Thoracic aorta (tissue), 2 donors: ENCODE measurements at regions not wholly inside any gene's neighbourhood (a gene's known extent, or its start where the extent isn't known, plus 50 kb on each side); places are given as distances from the start of the nearest gene placed in this dataset.

Source experiments
- ATAC-seq: fragments of 150-250 bp; one replicate; pipeline ENCODE4 v1.8.0; 2017; ENCODE audit warnings: low read depth; ENCODE audit not compliant: insufficient number of reproducible peaks, low FRiP score
- DNase-seq: peaks from one replicate; pipeline ENCODE4 v3.0.0-alpha.2; 2020; ENCODE audit warnings: low spot score
- H3K27ac ChIP-seq, 2 donors: fragments of 200-600 bp; sonication (generic); 1 replicate in 1 of 2; 2 replicates in 1 of 2; pipeline ENCODE4 v1.5.1; 2016; ENCODE audit warnings: mild to moderate bottlenecking in 2 of 2, moderate library complexity in 2 of 2
- H3K27me3 ChIP-seq: fragments of 200-600 bp; sonication (generic); replicated peaks from 2 replicates; pipeline ENCODE4 v1.6.0; 2016; ENCODE audit warnings: mild to moderate bottlenecking; ENCODE audit not compliant: insufficient read depth
- H3K36me3 ChIP-seq: fragments of 200-600 bp; sonication (generic); one replicate; pipeline ENCODE4 v1.5.1; 2016
- H3K4me1 ChIP-seq, 2 donors: fragments of 200-600 bp; sonication (generic); 1 replicate in 1 of 2; 2 replicates in 1 of 2; pipeline versions ENCODE4 v1.5.1 to v1.6.0; 2016; ENCODE audit warnings: low read depth in 2 of 2, mild to moderate bottlenecking in 1 of 2; ENCODE audit not compliant: control insufficient read depth in 1 of 2
- H3K4me3 ChIP-seq: fragments of 200-600 bp; sonication (generic); 2 replicates; pipeline ENCODE4 v1.5.1; 2016; ENCODE audit warnings: mild to moderate bottlenecking
- H3K9me3 ChIP-seq: fragments of 200-600 bp; sonication (generic); 2 replicates; pipeline ENCODE4 v1.5.1; 2016
- TF ChIP-seq, protein P1 (sequence below): fragments of 200-600 bp; sonication (generic); IDR thresholded peaks from one replicate; pipeline ENCODE4 v1.5.1; 2019; ENCODE audit warnings: antibody characterized with exemption

DNA sequence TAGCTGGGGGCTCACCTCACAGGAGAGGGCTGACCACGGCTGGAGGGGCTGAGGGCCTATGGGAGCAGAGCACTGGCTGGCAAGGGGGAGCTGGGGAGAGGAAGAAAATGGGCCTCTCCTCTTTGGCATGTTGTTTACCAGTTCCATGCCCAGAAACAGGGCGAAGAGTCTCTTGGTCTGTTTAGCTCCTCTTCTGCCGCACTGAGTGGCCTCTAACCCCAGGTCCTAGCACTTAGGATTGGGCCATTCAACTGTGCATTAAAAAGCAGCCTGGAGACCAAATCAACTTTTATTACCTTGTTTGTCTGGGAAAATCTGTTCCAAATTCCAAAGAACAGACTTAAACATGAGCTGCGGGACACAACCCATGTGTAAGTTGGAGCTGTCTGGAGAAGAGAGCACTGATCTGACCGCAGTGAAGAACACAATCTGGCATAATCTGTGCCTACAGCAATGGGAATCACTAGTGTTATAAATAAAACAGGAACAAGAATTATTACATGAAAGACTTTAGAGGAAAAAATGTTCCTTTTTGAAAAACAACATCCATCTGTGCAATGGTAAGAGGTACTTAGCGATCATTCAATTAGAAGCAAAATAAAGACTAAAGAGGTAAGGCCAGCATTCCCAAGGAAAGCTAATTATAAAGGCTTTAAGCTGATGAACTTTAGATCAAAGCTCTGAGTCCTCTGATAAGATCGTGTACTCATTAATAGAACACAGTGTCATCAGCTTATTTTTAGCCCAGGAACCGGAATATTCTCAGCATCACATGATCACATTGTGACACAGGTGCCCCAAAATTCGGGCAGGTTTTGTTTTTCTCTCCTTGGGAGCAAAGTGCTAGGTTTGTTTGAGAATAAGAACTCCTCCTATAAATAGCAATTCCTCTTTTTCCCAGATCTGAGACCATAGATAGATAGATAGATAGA is 243.2 kb downstream of the COL4A1 start:
- Histone ChIP-seq H3K9me3 (no peaks in the 10 kb centered on the region), H3K27me3 (no peaks in the 10 kb centered on the region), H3K4me3 (no peak overlapping the region), H3K4me1 (no peaks in the 10 kb centered on the region), H3K36me3 (no peaks in the 10 kb centered on the region), H3K27ac (no peak overlapping the region)
- DNase-seq (no peak), ATAC-seq (no peak)
- TF ChIP-seq, protein P1, sequence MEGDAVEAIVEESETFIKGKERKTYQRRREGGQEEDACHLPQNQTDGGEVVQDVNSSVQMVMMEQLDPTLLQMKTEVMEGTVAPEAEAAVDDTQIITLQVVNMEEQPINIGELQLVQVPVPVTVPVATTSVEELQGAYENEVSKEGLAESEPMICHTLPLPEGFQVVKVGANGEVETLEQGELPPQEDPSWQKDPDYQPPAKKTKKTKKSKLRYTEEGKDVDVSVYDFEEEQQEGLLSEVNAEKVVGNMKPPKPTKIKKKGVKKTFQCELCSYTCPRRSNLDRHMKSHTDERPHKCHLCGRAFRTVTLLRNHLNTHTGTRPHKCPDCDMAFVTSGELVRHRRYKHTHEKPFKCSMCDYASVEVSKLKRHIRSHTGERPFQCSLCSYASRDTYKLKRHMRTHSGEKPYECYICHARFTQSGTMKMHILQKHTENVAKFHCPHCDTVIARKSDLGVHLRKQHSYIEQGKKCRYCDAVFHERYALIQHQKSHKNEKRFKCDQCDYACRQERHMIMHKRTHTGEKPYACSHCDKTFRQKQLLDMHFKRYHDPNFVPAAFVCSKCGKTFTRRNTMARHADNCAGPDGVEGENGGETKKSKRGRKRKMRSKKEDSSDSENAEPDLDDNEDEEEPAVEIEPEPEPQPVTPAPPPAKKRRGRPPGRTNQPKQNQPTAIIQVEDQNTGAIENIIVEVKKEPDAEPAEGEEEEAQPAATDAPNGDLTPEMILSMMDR = no peak

GRCh38 chr13:110062777-110063442 is 244.0 kb downstream of the COL4A1 start:
- H3K27ac ChIP-seq = no peak overlapping the region
- H3K36me3 ChIP-seq = no peaks in the 10 kb centered on the region
- peaks cover 4 to 5% of the 10 kb centered on the region in 2 donors for H3K4me1 ChIP-seq
- H3K27me3 ChIP-seq = no peaks in the 10 kb centered on the region
- DNase-seq (no peak), ATAC-seq (no peak)
- H3K4me3 ChIP-seq = no peak overlapping the region
- no peaks in the 10 kb centered on the region for H3K9me3 ChIP-seq
- TF ChIP-seq, protein P1 = no peak

DNA sequence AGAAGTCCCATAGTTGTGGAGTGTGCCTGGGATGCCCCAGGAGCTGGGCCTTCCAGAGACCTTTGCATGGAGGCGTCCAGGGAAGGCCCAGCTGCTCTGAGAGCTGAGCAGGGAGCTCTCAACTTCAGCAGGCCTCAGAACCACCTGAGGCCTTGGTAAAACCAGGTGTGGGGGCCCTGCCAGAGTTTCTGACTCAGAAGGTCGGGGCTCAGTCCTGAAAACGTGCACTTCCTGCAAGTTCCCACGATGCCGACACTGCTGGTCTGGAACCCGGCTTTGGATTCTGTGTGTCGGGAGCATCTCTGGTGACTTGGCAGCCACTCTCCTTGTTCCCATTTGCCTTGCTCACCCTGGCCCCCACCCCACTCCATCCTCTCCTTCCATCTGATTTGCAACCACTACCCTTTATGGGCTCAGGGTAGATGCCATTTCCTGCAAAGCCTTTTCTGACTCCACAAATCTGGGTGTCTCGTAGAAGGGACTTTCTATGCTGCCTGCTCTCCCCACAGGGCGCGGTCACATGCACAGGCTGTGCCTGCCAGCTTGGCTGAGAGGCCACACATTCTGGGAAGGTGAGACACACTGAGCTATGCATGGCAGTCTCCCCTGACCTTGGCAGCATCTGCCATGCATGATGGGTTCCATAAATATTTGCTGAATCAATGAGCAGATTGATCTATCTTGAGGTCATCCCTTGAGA is 244.7 kb downstream of the COL4A1 start:
- no peak for ATAC-seq
- Histone ChIP-seq H3K4me3 (no peak overlapping the region), H3K27me3 (no peaks in the 10 kb centered on the region), H3K9me3 (no peaks in the 10 kb centered on the region), H3K27ac (no peak overlapping the region), H3K36me3 (no peaks in the 10 kb centered on the region), H3K4me1 (peaks cover 5 to 11% of the 10 kb centered on the region in 2 donors)
- DNase-seq = no peak
- TF ChIP-seq, protein P1 = no peak

DNA sequence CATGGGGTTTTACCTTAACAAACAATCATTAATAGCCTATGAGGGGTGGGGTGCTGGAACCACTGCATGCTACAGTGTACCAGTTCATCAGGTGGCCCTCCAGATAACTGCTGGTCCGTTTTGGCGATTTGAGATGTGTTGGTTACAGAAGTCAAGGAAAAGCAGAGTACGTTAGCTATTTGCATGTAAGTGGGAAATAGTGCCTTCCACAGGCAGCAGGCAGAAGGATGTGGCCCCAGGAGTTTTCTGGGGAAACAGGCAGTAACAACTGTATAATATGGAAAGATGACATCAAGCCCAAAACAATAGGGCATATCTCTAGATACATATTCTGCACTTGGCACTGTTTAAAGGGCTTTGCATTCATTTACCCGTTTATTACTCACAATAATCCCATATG is 245.7 kb downstream of the COL4A1 start:
- peaks cover 5 to 18% of the 10 kb centered on the region in 2 donors for H3K4me1 ChIP-seq
- H3K36me3 ChIP-seq = no peaks in the 10 kb centered on the region
- no peak for DNase-seq
- no peaks in the 10 kb centered on the region for H3K9me3 ChIP-seq
- H3K27ac ChIP-seq = no peak overlapping the region
- TF ChIP-seq, protein P1 = no peak
- no peaks in the 10 kb centered on the region for H3K27me3 ChIP-seq
- no peak for ATAC-seq
- no peak overlapping the region for H3K4me3 ChIP-seq

GRCh38 chr13:110057052-110057451 is 249.9 kb downstream of the COL4A1 start:
- no peaks in the 10 kb centered on the region for H3K36me3 ChIP-seq
- DNase-seq (no peak), ATAC-seq (peak; percentile 83)
- H3K9me3 ChIP-seq = peaks cover 4% of the 10 kb centered on the region
- H3K4me1 ChIP-seq = peaks cover 5 to 18% of the 10 kb centered on the region in 2 donors
- peak overlapping the region; percentile 58 to 62 for H3K27ac ChIP-seq
- peak overlapping the region; percentile 63 for H3K4me3 ChIP-seq
- TF ChIP-seq, protein P1 = no peak
- H3K27me3 ChIP-seq = no peaks in the 10 kb centered on the region
